IMR-90 (cell line): ENCODE measurements at regions not wholly inside any gene's neighbourhood (a gene's known extent, or its start where the extent isn't known, plus 50 kb on each side); places are given as distances from the start of the nearest gene placed in this dataset.

Source experiments
- ATAC-seq: fragments of 200-7000 bp; cut with Tn5 transposase; 2 replicates; pipeline ENCODE4 v1.9.1; 2020; ENCODE audit warnings: low read depth, mild to moderate bottlenecking, moderate library complexity
- BruUV-seq: library from RNA; stranded (reverse); fragments of 400-500 nt; replicated peaks from 2 replicates; lab custom pipeline; 2021; lab: Mats Ljungman, UMichigan
- CTCF ChIA-PET: fragments of 300-600 bp; formaldehyde crosslinking; extraction: SDS; loops from one replicate; lab custom pipeline; 2021; ENCODE audit warnings: antibody characterized with exemption; lab: Yijun Ruan, JAX
- POLR2A ChIA-PET: fragments of 300-600 bp; sonication (Branson Sonifier 250); formaldehyde crosslinking; loops from one replicate; lab custom pipeline; 2022; ENCODE audit warnings: antibody characterized with exemption; ENCODE audit not compliant: unreplicated experiment; lab: Charles Lee
- DNase-seq: peaks from one replicate; pipeline ENCODE4 v3.0.0; 2013
- H2AFZ ChIP-seq: replicated peaks from 2 replicates; pipeline ENCODE3; 2013; ENCODE audit warnings: low read length, mild to moderate bottlenecking; ENCODE audit not compliant: poor library complexity
- H2AK5ac ChIP-seq: 2 replicates; pipeline ENCODE4 v1.6.1; 2013; ENCODE audit warnings: low read depth, low read length, inconsistent platforms
- H2AK9ac ChIP-seq: replicated peaks from 2 replicates; pipeline ENCODE3; 2013; ENCODE audit warnings: mild to moderate bottlenecking, low read depth, low read length, moderate library complexity; ENCODE audit not compliant: poor library complexity
- H2BK120ac ChIP-seq: 2 replicates; pipeline ENCODE4 v1.6.1; 2013; ENCODE audit warnings: low read depth, low read length, inconsistent platforms
- H2BK15ac ChIP-seq: 3 replicates; pipeline ENCODE4 v1.6.1; 2013; ENCODE audit warnings: low read depth, low read length, inconsistent platforms
- H2BK20ac ChIP-seq: 2 replicates; pipeline ENCODE4 v1.6.1; 2013; ENCODE audit warnings: low read depth, mild to moderate bottlenecking, inconsistent platforms, low read length, moderate library complexity
- H2BK5ac ChIP-seq: 2 replicates; pipeline ENCODE4 v1.6.1; 2013; ENCODE audit warnings: mild to moderate bottlenecking, low read depth, low read length, inconsistent platforms; ENCODE audit not compliant: poor library complexity, severe bottlenecking
- H3K14ac ChIP-seq: replicated peaks from 2 replicates; pipeline ENCODE4 v1.6.1; 2013; ENCODE audit warnings: low read depth, low read length, inconsistent platforms
- H3K18ac ChIP-seq: 2 replicates; pipeline ENCODE4 v1.6.1; 2013; ENCODE audit warnings: low read depth, low read length, control low read depth
- H3K23ac ChIP-seq: 2 replicates; pipeline ENCODE4 v1.6.1; 2013; ENCODE audit warnings: low read depth, low read length, inconsistent platforms
- H3K27ac ChIP-seq: 2 replicates; pipeline ENCODE4 v1.5.1; 2013; ENCODE audit warnings: mild to moderate bottlenecking, control low read depth, low read length; ENCODE audit not compliant: insufficient read depth
- H3K27me3 ChIP-seq: 2 replicates; pipeline ENCODE4 v1.6.1; 2013; ENCODE audit warnings: low read length; ENCODE audit not compliant: control insufficient read depth, insufficient read depth
- H3K36me3 ChIP-seq: 2 replicates; pipeline ENCODE4 v1.6.1; 2013; ENCODE audit warnings: low read length, mixed read lengths; ENCODE audit not compliant: control insufficient read depth, insufficient read depth
- H3K4ac ChIP-seq: 2 replicates; pipeline ENCODE4 v1.6.1; 2013; ENCODE audit warnings: low read depth, low read length, inconsistent platforms
- H3K4me1 ChIP-seq: 2 replicates; pipeline ENCODE4 v1.6.1; 2013; ENCODE audit warnings: low read length, mixed read lengths; ENCODE audit not compliant: control insufficient read depth, insufficient read depth
- H3K4me2 ChIP-seq: 2 replicates; pipeline ENCODE4 v1.6.1; 2013; ENCODE audit warnings: low read depth, mild to moderate bottlenecking, control low read depth, low read length, moderate library complexity
- H3K4me3 ChIP-seq: 2 replicates; pipeline ENCODE4 v1.5.1; 2013; ENCODE audit warnings: low read depth, mild to moderate bottlenecking, control low read depth, low read length, moderate library complexity; ENCODE audit not compliant: insufficient read depth
- H3K56ac ChIP-seq: 2 replicates; pipeline ENCODE4 v1.6.1; 2013; ENCODE audit warnings: low read length, inconsistent platforms; ENCODE audit not compliant: insufficient read depth; ENCODE audit errors: extremely low read depth
- H3K79me1 ChIP-seq, 2 experiments: 2 replicates each; pipeline ENCODE4 v1.6.1; 2013; ENCODE audit warnings: low read length in 2 of 2, inconsistent platforms in 1 of 2, low read depth in 1 of 2
- H3K9ac ChIP-seq: 2 replicates; pipeline ENCODE4 v1.6.1; 2013; ENCODE audit warnings: low read depth, low read length, control low read depth
- H3K9me1 ChIP-seq: 2 replicates; pipeline ENCODE4 v1.6.1; 2013; ENCODE audit warnings: low read length, inconsistent platforms; ENCODE audit not compliant: insufficient read depth
- H3K9me3 ChIP-seq: 2 replicates; pipeline ENCODE4 v1.6.1; 2013; ENCODE audit warnings: low read length; ENCODE audit not compliant: control insufficient read depth, insufficient read depth
- H4K20me1 ChIP-seq: 2 replicates; pipeline ENCODE4 v1.6.1; 2013; ENCODE audit warnings: low read length, inconsistent platforms; ENCODE audit not compliant: insufficient read depth
- H4K5ac ChIP-seq: 2 replicates; pipeline ENCODE4 v1.6.1; 2013; ENCODE audit warnings: mild to moderate bottlenecking, low read depth, low read length, control low read depth
- H4K8ac ChIP-seq, 2 experiments: 2 replicates each; pipeline ENCODE4 v1.6.1; 2013; ENCODE audit warnings: low read depth in 2 of 2, low read length in 2 of 2, control low read depth in 1 of 2, inconsistent platforms in 1 of 2
- H4K91ac ChIP-seq: 2 replicates; pipeline ENCODE4 v1.6.1; 2013; ENCODE audit warnings: low read depth, low read length, inconsistent platforms; ENCODE audit not compliant: insufficient read depth
- WGBS, 2 experiments: methylation state at CpG; one replicate each; pipeline versions ENCODE4 v1.1.5 to v1.1.7; 2013; ENCODE audit warnings: missing lambda C conversion rate in 2 of 2; ENCODE audit not compliant: insufficient read length in 1 of 2; ENCODE audit errors: extremely low coverage in 2 of 2; 5-methylcytosine and 5-hydroxymethylcytosine counted together
- dilution Hi-C: fragments of 300-500 bp; cut with HindIII; formaldehyde crosslinking; loops from one replicate; pipeline ENCODE4 v1.14.3; 2018; ENCODE audit warnings: low sequenced_read_pairs; ENCODE audit not compliant: unreplicated experiment
- in situ Hi-C: fragments of 300-500 bp; cut with MboI; formaldehyde crosslinking; loops from 3 replicates; pipeline ENCODE4 v1.14.3; 2019; ENCODE audit warnings: low sequenced_read_pairs, inconsistent platforms, mixed read lengths
- intact Hi-C: fragments of 100-400 bp; cut with micrococcal nuclease; formaldehyde crosslinking; loops from 2 replicates; pipeline ENCODE4 v1.10.0; 2022
- TF ChIP-seq, protein P1 (sequence below): fragments of 150-350 bp; IDR thresholded peaks from 2 replicates; pipeline ENCODE4 v1.6.1; 2016; ENCODE audit warnings: low read depth, mild to moderate bottlenecking, low read length, moderate library complexity, borderline replicate concordance

DNA sequence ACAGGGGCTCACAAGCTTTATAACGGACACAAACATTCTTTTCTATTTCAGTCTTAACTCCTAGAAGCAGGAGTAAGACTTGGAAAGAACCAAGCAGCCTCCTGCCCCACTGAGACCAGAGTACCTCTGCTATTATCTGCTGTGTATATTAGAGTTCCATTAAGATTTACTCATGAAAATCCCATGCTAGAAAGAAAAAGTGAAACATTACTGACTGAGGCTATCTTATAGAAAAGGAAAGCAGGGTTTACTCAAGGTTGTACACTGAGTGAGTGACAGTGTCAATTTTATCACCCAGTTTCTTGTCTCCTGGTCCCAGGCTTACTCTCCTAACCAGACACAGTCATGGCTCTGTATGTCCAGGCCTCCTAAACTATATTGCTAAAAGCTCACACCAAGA is 97.9 kb upstream of the SOX2 start:
- Histone ChIP-seq H3K9me1 (no peaks in the 10 kb centered on the region), H3K23ac (no peak overlapping the region), H2BK120ac (no peak overlapping the region), H3K27me3 (no peaks in the 10 kb centered on the region), H4K5ac (no peak overlapping the region), H3K4ac (no peak overlapping the region), H4K91ac (no peak overlapping the region), H2AK9ac (no peak overlapping the region), H2AFZ (no peak overlapping the region), H3K4me2 (no peak overlapping the region), H2BK5ac (no peak overlapping the region), H3K4me1 (no peaks in the 10 kb centered on the region), H4K8ac (no peak overlapping the region), H3K27ac (no peak overlapping the region), H3K4me3 (no peak overlapping the region), H2BK15ac (no peak overlapping the region), H3K9ac (no peak overlapping the region), H3K14ac (no peak overlapping the region), H3K18ac (no peak overlapping the region), H3K79me1 (no peaks in the 10 kb centered on the region), H3K36me3 (no peaks in the 10 kb centered on the region), H2AK5ac (no peak overlapping the region), H3K9me3 (peaks cover 2% of the 10 kb centered on the region; the same call in 1 of the 2 replicates), H2BK20ac (no peak overlapping the region), H3K56ac (no peak overlapping the region), H4K20me1 (no peaks in the 10 kb centered on the region)
- BruUV-seq: no TSS peak
- in situ Hi-C loops (no loop called here), intact Hi-C loops (no loop called here), dilution Hi-C loops (no loop called here)
- TF ChIP-seq, protein P1, sequence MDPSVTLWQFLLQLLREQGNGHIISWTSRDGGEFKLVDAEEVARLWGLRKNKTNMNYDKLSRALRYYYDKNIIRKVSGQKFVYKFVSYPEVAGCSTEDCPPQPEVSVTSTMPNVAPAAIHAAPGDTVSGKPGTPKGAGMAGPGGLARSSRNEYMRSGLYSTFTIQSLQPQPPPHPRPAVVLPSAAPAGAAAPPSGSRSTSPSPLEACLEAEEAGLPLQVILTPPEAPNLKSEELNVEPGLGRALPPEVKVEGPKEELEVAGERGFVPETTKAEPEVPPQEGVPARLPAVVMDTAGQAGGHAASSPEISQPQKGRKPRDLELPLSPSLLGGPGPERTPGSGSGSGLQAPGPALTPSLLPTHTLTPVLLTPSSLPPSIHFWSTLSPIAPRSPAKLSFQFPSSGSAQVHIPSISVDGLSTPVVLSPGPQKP: no peak
- no peak for ATAC-seq
- CTCF ChIA-PET: interaction anchor here (0.6 kb wide), 1 partner anchor 169 kb away, joined by 5 read pairs; no protein-coding TSS in a partner anchor
- DNase-seq: no peak
- POLR2A ChIA-PET: no interaction called here
- WGBS, 2 experiments: no CpG with 5 or more reads among the region's 1 CpG
